Naive thymus-derived CD8-positive, alpha-beta T cell (primary cell): ENCODE measurements at regions not wholly inside any gene's neighbourhood (a gene's known extent, or its start where the extent isn't known, plus 50 kb on each side); places are given as distances from the start of the nearest gene placed in this dataset.

Experiments
- ATAC-seq, 2 donors: fragments of 150-1000 bp; cut with Tn5 transposase in 1 of 2; sonication (Bioruptor Pico), chemical (Tn5 transposase) in 1 of 2; 1 replicate in 1 of 2; 2 replicates in 1 of 2; pipeline ENCODE4 v1.10.0; 2021; ENCODE audit warnings: mild to moderate bottlenecking in 2 of 2, moderate library complexity in 2 of 2
- POLR2A ChIA-PET: fragments of 350-600 bp; sonication (Branson Sonifier 250); formaldehyde crosslinking; loops from one replicate; lab custom pipeline; 2021; ENCODE audit warnings: antibody characterized with exemption; lab: Charles Lee
- DNase-seq, 10 donors: peaks; one replicate each; pipeline versions ENCODE4 v3.0.0 to v3.0.0-alpha.2; 2020 to 2022
- H3K27ac Mint-ChIP-seq, 10 donors: one replicate each; pipeline ENCODE4 v1.8.0; 2020 to 2022; ENCODE audit warnings: mild to moderate bottlenecking in 10 of 10, mixed read lengths in 10 of 10, moderate library complexity in 4 of 10, inconsistent platforms in 1 of 10
- H3K27me3 Mint-ChIP-seq, 5 donors: one replicate each; pipeline ENCODE4 v1.8.0; 2021 to 2022; ENCODE audit warnings: mixed read lengths in 5 of 5
- H3K36me3 Mint-ChIP-seq, 3 donors: one replicate each; pipeline ENCODE4 v1.8.0; 2020 to 2022; ENCODE audit warnings: mixed read lengths in 3 of 3, mild to moderate bottlenecking in 2 of 3, inconsistent platforms in 1 of 3
- H3K4me1 Mint-ChIP-seq, 4 donors: one replicate each; pipeline ENCODE4 v1.8.0; 2021 to 2022; ENCODE audit warnings: mixed read lengths in 4 of 4
- H3K4me3 Mint-ChIP-seq, 10 donors: one replicate each; pipeline ENCODE4 v1.8.0; 2020 to 2022; ENCODE audit warnings: mild to moderate bottlenecking in 10 of 10, mixed read lengths in 10 of 10, moderate library complexity in 6 of 10, inconsistent platforms in 1 of 10
- H3K9me3 Mint-ChIP-seq, 9 donors: one replicate each; pipeline ENCODE4 v1.8.0; 2020 to 2022; ENCODE audit warnings: mixed read lengths in 9 of 9, mild to moderate bottlenecking in 3 of 9, inconsistent platforms in 1 of 9, moderate library complexity in 1 of 9

DNA sequence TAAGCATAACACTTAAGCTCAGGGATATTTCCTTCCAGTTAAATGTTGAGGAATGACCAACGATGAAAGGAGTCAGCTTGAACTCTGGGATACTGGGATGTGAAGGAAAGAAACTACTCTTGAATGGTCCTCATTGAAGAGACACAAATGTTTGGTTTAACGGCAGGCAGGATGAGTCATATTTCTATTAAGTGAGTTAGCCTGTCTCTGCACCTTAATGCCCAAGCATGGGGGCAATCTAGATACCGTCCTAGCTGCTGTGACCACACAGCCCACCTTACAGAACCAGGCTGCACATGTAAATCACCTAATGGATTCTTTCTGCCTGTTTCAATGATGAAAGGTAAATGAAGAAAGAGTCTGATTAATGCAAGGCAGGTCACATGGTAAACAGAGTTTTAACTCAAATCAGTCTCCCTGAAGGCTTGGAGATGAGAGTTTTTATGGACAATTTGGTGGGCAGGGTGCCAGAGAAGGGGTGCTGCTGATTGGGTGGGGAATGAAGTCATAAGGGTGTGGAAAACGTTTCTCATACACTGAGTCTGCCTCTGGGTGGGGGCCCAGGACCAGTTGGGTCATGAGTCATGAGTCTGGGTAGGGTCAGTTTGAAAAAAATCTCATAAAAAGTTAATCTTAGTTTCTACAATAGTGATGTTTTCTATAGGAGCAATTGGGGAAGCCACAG, 144.6 kb upstream of the MMADHC start:
- DNase-seq = no peak
- peaks cover 0 to 21% (median 2%) of the 10 kb centered on the region in 5 donors for H3K27me3 Mint-ChIP-seq
- H3K36me3 Mint-ChIP-seq = no peaks in the 10 kb centered on the region
- no peak overlapping the region for H3K27ac Mint-ChIP-seq
- H3K9me3 Mint-ChIP-seq = no peaks in the 10 kb centered on the region
- ATAC-seq = no peak
- no peaks in the 10 kb centered on the region for H3K4me1 Mint-ChIP-seq
- POLR2A ChIA-PET = no interaction called here
- no peak overlapping the region for H3K4me3 Mint-ChIP-seq

DNA sequence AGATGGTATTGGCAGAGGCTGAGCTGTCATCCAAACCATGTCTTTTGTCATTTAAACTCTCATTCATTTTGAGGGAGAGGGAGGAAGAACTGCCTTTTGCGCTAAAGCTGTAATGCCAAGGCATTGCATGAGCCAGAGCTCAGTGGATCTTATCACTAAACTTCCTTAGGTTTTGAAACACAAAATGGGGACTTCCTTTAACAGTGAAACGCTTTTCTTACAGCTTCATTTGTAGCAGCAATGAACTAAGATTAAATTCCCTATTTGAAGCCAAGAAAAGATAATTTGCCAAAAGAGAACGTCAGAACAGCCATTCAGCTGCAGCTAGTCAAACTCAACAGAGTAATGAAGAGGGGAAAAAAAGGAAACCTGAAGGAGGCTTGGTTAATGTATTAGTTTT, 143.5 kb upstream of the MMADHC start:
- H3K9me3 Mint-ChIP-seq = peaks cover 0 to 2% (median 0%) of the 10 kb centered on the region in 9 donors
- ATAC-seq (no peak), DNase-seq (no peak)
- no peak overlapping the region for H3K4me3 Mint-ChIP-seq
- H3K4me1 Mint-ChIP-seq = no peaks in the 10 kb centered on the region
- H3K27me3 Mint-ChIP-seq = peaks cover 0 to 16% (median 5%) of the 10 kb centered on the region in 5 donors
- no peak overlapping the region for H3K27ac Mint-ChIP-seq
- H3K36me3 Mint-ChIP-seq = no peaks in the 10 kb centered on the region
- POLR2A ChIA-PET = no interaction called here

DNA sequence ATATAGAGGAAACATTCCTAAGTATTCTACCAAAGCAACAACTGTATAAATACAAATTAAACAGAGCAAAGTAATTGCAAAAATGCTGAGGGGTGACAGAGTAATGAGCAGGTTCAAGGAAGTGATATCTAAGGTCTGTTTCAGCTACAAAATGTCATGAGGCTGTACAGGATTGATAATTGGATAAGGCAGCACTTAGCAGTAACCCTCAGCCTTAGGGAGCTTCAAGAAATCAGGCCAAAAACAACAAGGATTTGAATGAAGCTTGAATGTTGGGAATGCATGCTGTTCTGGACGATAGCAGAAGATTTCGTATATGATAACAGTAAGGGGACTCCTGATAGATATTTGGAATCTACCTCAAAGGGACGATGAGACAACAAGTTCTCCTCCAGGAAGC, 142.0 kb upstream of the MMADHC start:
- DNase-seq (no peak), ATAC-seq (no peak)
- Mint-ChIP-seq H3K9me3 (peaks cover 0 to 2% (median 0%) of the 10 kb centered on the region in 9 donors), H3K4me1 (no peaks in the 10 kb centered on the region), H3K27me3 (peaks cover 0 to 21% (median 7%) of the 10 kb centered on the region in 5 donors), H3K36me3 (no peaks in the 10 kb centered on the region), H3K27ac (no peak overlapping the region), H3K4me3 (no peak overlapping the region)
- POLR2A ChIA-PET = no interaction called here

DNA sequence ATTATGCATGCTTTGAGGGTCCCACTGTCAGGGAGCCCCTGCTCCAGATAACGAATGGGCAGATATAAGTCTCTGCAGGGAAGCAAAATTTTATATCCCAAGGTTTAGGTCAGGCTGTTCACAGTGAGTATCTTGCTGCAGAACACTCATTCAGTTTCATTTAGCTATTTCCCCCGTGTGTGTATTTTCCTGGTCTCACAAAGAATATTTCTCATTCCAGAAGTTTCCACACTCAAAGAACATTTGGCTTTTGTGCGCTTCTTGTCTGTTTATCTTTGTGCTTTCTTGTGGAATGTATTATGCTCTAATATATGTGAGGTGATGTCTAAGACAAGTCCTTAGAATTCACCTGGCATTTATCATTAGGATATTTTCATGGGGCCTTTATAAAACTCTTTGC, 140.4 kb upstream of the MMADHC start:
- Mint-ChIP-seq H3K27me3 (peaks cover 0 to 21% (median 7%) of the 10 kb centered on the region in 5 donors), H3K4me1 (no peaks in the 10 kb centered on the region), H3K4me3 (no peak overlapping the region), H3K27ac (no peak overlapping the region), H3K36me3 (no peaks in the 10 kb centered on the region), H3K9me3 (peaks cover 0 to 2% (median 0%) of the 10 kb centered on the region in 9 donors)
- POLR2A ChIA-PET = no interaction called here
- DNase-seq (no peak), ATAC-seq (no peak)

DNA sequence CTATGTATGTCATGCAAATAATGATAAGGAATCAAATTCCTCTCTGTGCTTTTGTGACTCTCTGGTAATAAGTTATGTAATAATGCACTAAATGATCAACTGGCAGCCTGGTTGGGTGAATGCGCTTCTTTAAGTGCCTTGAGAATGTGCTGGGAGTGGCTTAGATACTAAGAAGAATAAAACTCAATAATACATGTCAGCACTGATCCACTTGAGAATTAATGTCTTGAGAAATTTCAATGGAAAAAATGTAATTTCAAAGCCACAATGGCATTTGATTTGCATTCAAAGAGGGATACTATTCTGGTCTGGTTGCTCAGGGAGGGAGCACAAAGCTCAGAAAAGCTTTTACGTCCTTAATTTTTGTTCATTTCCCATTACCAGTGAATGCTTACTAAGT, 137.7 kb upstream of the MMADHC start:
- no peak overlapping the region for H3K27ac Mint-ChIP-seq
- POLR2A ChIA-PET = no interaction called here
- no peaks in the 10 kb centered on the region for H3K36me3 Mint-ChIP-seq

DNA sequence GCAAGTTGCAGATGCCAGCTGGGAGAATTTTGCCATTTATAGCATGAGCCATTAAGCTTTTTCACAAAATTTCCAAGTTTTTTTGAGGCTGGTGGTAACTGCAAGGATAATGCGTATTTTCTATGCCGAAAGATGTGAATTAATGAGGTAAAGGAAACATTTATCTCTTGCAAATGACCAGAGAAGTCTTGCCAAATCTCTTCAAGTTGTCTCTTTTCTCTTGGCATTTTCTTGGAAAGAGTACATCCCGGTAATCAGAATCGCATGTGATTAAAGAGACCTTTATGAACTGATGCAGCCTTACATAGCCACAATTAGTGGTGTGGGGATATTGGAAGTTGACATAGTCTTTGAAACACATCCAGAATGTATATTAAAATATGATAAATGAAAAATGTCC, 136.5 kb upstream of the MMADHC start:
- Mint-ChIP-seq H3K27ac (no peak overlapping the region), H3K4me1 (no peaks in the 10 kb centered on the region), H3K36me3 (no peaks in the 10 kb centered on the region), H3K4me3 (no peak overlapping the region), H3K27me3 (peaks cover 0 to 27% (median 8%) of the 10 kb centered on the region in 5 donors), H3K9me3 (peaks cover 0 to 3% (median 0%) of the 10 kb centered on the region in 9 donors)
- no peak for DNase-seq
- no peak for ATAC-seq
- POLR2A ChIA-PET = no interaction called here

More for the DNA sequence above, 137.7 kb upstream of the MMADHC start:
- Mint-ChIP-seq H3K27me3 (peaks cover 0 to 23% (median 8%) of the 10 kb centered on the region in 5 donors), H3K4me1 (no peaks in the 10 kb centered on the region), H3K9me3 (peaks cover 0 to 3% (median 0%) of the 10 kb centered on the region in 9 donors), H3K4me3 (no peak overlapping the region)
- ATAC-seq (no peak), DNase-seq (no peak)

DNA sequence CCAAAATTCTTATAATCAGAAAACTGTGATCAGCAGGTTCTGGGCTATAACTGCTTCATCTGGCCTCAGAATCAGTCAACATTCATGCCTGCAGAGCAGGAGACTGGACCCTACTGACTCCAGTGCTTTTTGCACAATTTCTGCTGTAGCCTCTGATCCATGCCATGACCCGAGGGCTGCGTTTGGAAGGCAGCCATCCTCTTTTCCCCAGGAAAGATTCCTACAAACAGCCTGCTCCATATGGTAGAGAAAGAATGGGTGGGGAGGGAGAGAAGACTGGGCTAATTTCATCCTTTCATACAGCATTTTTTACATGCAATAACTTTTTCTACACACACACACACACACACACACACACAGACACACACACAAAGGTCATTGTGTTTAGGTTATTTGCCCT, 133.0 kb upstream of the MMADHC start:
- peaks cover 0 to 3% (median 0%) of the 10 kb centered on the region in 9 donors for H3K9me3 Mint-ChIP-seq
- peaks cover 0 to 14% (median under 1%) of the 10 kb centered on the region in 5 donors for H3K27me3 Mint-ChIP-seq
- DNase-seq (no peak), ATAC-seq (no peak)
- no peak overlapping the region for H3K27ac Mint-ChIP-seq
- H3K4me3 Mint-ChIP-seq = no peak overlapping the region
- no peaks in the 10 kb centered on the region for H3K4me1 Mint-ChIP-seq
- POLR2A ChIA-PET = no interaction called here
- H3K36me3 Mint-ChIP-seq = no peaks in the 10 kb centered on the region

DNA sequence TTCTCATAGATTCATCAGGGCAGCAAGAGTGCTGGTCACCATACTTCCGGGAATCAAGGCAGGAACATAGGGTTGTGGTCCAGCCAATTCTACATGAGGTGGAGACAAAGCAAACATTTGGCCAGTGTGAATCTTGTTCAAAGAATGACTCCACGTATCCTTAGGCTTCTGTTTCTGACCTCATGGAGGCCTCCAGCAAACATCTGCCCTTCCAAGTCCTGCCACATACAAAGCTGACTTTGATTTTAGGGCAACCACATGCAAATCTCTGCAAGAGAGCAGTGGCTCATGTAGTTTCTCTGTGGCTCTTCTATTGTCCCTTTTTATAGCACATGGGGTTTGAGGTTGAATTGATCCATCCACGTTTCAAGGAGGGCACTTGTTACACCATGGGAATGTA, 132.1 kb upstream of the MMADHC start:
- no peaks in the 10 kb centered on the region for H3K4me1 Mint-ChIP-seq
- DNase-seq = no peak
- POLR2A ChIA-PET = no interaction called here
- peaks cover 0 to 3% (median 0%) of the 10 kb centered on the region in 9 donors for H3K9me3 Mint-ChIP-seq
- peaks cover 0 to 11% (median 0%) of the 10 kb centered on the region in 5 donors for H3K27me3 Mint-ChIP-seq
- no peak overlapping the region for H3K27ac Mint-ChIP-seq
- no peak for ATAC-seq
- H3K36me3 Mint-ChIP-seq = no peaks in the 10 kb centered on the region
- no peak overlapping the region for H3K4me3 Mint-ChIP-seq

DNA sequence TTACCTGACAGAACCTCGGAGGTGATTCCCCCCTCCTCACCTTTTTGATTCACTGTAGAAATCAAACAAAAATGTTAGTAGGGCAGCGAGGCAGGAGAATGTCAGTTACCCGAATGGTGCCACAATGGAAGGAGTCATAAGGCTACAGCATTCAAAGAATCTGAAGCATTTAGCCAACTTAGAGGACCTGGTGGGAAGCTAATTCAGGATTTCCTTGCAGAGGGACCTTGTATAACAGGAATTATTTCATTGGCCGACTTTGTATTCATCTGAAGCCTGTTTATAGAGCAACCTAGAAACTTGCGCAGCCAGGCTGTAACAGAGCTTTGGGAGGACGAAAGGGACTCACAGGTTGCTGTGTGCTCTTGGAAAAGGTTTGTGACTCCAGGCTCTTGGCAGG, 129.1 kb upstream of the MMADHC start:
- peaks cover 0 to 6% (median 0%) of the 10 kb centered on the region in 5 donors for H3K27me3 Mint-ChIP-seq
- no peak for DNase-seq
- ATAC-seq = no peak
- no peak overlapping the region for H3K27ac Mint-ChIP-seq
- POLR2A ChIA-PET = no interaction called here
- H3K9me3 Mint-ChIP-seq = peaks cover 0 to 6% (median 0%) of the 10 kb centered on the region in 9 donors
- no peak overlapping the region for H3K4me3 Mint-ChIP-seq
- no peaks in the 10 kb centered on the region for H3K4me1 Mint-ChIP-seq
- no peaks in the 10 kb centered on the region for H3K36me3 Mint-ChIP-seq

DNA sequence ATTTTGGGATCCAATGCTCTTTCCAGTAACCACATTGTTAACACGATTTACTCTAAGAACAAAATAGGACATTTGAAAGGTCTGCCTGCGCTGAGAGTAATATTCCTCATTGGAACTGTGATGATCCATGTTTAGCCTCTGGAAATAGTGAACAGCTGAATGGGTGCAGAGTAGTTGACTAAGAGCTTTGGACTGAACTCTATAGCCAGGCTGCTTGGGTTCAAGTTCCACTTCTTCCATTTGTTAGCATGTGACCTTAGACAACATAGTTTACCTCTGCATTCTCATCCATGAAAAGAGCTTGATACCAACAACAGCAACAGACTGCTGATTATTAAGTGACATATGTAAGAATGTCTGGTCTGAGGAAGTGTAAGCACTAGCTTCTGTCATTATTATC, 128.3 kb upstream of the MMADHC start:
- POLR2A ChIA-PET = no interaction called here

DNA sequence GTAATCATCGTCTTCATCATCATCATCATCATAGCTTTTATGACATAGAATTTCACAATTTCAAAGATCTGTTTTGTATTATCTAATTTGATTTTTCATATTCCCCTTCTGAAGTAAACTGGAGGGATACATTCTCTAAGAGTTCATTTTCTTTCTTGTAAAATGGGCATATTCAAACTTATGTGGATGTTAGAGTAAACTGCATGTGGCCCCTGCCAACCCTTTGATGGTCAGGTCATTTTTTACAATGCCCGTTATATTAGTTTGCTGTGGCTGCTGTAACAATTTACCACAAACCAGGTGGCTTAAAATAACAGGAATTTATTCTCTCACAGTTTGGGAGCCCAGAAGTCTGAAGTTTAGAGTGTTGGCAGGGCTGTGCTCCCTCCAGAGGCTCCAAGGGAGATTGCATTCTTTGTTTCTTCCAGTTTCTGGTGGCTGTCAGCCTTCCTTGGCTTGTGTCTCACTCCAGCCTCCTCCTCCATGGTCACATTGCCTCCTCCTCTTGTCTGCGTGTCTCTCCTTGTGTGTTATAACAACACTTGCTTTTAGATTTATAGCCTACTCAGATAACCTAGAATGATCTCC, 127.5 kb upstream of the MMADHC start:
- H3K27ac Mint-ChIP-seq = no peak overlapping the region
- ATAC-seq (no peak), DNase-seq (no peak)
- no peaks in the 10 kb centered on the region for H3K4me1 Mint-ChIP-seq
- POLR2A ChIA-PET = no interaction called here
- H3K4me3 Mint-ChIP-seq = no peak overlapping the region
- peaks cover 0 to 9% (median 2%) of the 10 kb centered on the region in 5 donors for H3K27me3 Mint-ChIP-seq
- no peaks in the 10 kb centered on the region for H3K36me3 Mint-ChIP-seq
- peaks cover 0 to 6% (median 0%) of the 10 kb centered on the region in 9 donors for H3K9me3 Mint-ChIP-seq

More for the DNA sequence above, 128.3 kb upstream of the MMADHC start:
- Mint-ChIP-seq H3K27me3 (peaks cover 0 to 9% (median 2%) of the 10 kb centered on the region in 5 donors), H3K4me3 (no peak overlapping the region), H3K36me3 (no peaks in the 10 kb centered on the region), H3K4me1 (no peaks in the 10 kb centered on the region), H3K27ac (no peak overlapping the region), H3K9me3 (peaks cover 0 to 6% (median 0%) of the 10 kb centered on the region in 9 donors)
- ATAC-seq = no peak
- DNase-seq = no peak

DNA sequence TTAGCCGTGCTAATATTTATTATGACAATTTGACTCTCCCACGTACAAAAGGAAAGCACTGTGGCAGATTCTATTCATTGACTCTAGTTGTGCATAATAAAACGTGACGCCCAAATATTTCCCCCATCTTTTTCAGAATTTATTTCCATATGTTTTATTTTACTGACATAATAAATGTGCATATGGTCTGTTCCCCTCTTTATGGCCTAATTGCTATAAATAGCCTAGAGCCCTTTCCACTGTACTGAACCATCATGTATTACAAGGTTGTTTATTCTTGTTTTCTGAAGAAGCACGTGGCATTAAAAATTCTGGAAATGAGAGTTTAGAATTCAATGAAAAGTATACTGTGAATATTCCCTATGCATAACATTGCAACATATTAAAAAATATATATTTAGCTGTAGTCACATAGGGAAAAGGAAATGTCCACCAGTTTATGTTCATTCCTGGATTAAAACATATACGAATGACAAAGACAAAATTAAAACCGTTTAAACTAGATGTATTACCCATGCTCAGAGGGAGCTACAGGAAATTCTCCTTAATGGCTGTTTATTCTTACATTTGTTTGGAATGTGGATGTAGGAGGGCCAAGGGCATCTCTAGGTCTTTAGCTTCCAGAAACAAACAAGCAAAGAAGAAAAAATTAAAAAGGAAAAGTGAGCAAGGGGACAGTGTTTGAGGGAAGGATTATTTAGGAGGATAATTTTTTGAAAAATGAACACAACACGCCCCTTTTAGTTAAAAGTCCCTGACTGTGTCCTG, 122.1 kb upstream of the MMADHC start:
- no peak for DNase-seq
- no peak overlapping the region for H3K4me3 Mint-ChIP-seq
- no peak overlapping the region for H3K27ac Mint-ChIP-seq
- peaks cover 0 to 5% (median 0%) of the 10 kb centered on the region in 9 donors for H3K9me3 Mint-ChIP-seq
- H3K36me3 Mint-ChIP-seq = no peaks in the 10 kb centered on the region
- no peaks in the 10 kb centered on the region for H3K4me1 Mint-ChIP-seq
- no peak for ATAC-seq
- POLR2A ChIA-PET = no interaction called here
- peaks cover 0 to 9% (median 6%) of the 10 kb centered on the region in 5 donors for H3K27me3 Mint-ChIP-seq

DNA sequence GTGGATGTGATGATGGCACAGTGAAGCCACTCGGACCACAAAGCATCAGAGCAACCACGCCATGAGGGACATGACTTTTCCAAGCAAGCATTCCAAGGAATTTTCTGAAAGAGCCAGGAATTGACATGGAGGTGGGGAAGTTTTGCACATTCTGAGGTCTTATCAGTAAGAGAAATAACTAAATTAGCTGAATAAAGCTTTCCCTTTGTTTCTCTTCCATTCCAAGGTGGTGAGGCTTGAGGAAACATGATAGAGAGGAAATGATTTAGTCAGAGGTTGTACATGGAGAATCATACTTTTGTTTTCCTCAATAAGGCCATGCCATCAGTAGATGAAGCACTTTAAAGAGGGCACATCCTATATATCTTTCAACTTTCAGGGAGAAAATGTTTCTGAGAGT, 115.7 kb upstream of the MMADHC start:
- H3K36me3 Mint-ChIP-seq = no peaks in the 10 kb centered on the region
- peaks cover 0 to 8% (median 2%) of the 10 kb centered on the region in 5 donors for H3K27me3 Mint-ChIP-seq
- H3K4me3 Mint-ChIP-seq = no peak overlapping the region
- DNase-seq = no peak
- POLR2A ChIA-PET = no interaction called here
- H3K9me3 Mint-ChIP-seq = peaks cover 0 to 2% (median 0%) of the 10 kb centered on the region in 9 donors
- H3K27ac Mint-ChIP-seq = no peak overlapping the region
- H3K4me1 Mint-ChIP-seq = no peaks in the 10 kb centered on the region
- no peak for ATAC-seq
